GM18498 (cell line): ENCODE measurements at regions not wholly inside any gene's neighbourhood (a gene's known extent, or its start where the extent isn't known, plus 50 kb on each side); places are given as distances from the start of the nearest gene placed in this dataset.

Source experiments
- ATAC-seq: cut with Tn5 transposase; IDR thresholded peaks from one replicate; pipeline ENCODE4 v1.9.1; 2021; ENCODE audit warnings: mild to moderate bottlenecking, moderate library complexity; ENCODE audit not compliant: unreplicated experiment

DNA sequence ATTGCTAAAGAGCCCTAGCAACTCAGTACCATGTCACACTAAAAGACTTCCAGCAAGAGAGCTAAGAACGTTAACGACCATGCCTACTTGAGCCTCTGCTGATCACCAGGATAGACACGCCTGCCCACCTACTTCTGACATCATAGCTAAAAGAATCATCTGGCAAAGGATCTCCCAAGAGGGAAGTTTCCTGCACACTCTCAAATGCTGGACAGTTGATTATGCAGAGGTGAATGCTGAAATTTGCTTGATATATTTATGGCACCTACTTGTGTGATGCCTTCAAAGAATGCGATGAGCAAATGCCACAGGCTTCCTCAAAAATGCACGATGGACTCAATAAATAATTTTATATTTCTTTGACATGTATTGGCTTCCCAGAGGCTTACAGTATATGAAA lies 113.6 kb downstream of the GALC start:
- ATAC-seq = no peak

DNA sequence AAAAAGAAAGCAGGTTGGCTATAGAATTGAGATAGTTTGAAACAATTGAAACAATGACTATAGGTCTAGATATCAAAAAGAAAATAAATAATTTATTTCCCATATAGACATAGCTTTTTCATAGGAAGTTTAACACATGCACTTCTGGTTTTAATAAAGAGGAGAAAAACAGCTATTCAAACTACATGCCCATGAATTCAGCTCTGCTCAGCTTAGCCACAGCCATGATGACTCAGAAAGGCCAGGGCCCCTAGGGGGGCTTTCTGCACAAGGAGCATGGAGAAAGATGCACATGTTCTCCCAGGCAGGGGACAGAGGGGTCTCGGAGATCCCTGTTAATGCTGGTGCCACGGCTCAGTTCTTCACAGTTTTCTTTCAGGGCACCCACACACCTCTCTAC lies 114.0 kb downstream of the GALC start:
- ATAC-seq = no peak

DNA sequence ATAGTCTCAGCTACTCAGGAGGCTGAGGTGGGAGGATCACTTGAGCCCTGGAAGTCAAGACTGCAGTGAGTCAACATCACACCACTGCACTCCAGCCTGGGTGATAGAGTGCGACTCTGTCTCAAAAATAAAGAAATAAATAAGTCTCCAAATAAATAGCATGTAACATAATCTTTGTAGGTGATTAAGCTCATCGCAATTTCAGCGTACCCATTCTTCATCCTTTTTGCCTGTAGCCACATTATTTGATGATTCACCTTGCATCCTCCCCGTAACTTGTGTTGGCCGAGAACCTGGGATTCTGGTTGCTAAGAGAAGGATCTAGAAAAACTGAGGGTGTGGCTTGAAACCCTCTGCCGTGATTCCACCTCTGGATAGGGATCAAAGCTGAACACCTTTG lies 115.1 kb downstream of the GALC start:
- no peak for ATAC-seq

DNA sequence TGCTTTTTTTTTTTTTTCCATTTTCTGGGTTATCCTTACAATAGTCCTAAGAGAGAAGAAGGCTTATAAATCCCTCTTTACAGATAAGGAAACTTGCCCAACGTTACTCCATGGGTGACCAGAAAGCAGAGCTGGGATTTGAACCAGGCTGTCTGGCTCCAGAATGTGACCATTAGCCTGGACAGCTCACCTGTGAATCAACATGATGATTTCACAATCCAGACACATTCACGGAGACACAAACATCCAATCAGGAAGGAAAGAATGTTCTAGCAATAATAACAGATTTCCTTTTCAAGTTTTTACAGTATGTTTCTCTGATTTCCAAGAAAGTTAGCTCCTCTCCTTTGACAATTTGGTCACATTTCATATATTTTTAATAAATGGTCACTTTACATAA lies 118.3 kb downstream of the GALC start:
- ATAC-seq = no peak

DNA sequence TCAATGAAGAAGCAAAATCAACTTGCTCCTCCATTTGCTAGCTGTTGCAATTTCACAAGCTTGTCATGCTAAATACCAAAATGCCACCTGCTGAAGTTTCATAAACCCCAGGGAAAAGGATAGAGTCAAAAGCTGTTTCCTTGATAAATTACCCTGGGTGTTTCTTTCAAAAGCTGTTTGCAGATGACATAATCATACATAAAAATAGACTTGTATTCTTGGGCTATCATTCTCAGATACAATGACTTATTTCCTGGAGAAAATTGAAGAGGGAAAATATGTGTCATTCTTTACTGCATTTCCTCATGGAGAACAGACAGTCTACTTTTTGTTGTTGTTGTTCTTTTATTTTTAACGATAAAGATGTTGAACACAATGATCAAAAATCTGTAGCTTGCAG lies 119.2 kb downstream of the GALC start:
- ATAC-seq = no peak

DNA sequence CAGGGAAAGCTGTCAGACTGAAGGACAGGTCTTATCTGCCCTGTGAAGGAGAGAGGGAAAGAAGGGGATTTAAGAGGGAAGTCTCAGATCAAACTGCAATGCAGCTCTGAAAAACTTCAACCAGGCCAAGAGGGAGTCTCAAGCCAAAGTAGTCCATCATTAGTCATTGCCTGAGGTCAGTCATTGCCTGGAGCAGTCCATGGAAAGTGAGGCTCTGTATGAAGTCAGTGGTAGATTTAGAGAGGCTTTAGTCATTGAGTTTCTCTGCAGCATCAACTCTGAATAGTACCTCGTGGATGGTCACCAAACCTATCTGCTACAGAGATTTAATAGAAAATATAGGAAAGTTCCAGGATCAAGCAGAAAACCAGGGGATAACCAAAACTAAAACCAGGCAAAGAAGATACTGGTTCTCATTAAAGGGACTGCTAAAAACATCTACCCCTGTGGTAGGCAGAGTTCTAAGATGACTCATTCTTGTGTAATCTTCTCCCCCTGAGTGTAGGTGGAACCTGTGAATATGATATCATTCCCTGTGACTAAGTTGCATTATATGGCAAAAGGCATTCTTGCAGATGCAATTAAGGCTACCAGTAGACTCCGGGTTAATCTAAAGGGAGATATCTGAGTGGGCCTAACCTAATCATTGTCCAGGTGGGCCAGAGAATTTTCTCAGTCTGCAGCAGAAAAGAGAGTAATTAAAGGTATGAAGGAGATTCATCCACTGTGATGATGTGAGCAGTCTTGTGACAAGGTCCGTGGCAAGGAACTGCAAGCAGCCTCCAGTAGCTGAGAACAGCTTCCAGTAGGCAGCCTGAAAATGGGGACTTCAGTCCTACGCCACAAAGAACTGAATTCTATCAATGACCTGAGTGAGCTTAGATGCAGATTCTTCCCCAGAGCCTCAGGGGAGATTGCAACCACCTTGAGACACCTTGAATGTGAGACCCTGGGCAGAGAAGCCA lies 123.1 kb downstream of the GALC start:
- peak; percentile 66 for ATAC-seq

DNA sequence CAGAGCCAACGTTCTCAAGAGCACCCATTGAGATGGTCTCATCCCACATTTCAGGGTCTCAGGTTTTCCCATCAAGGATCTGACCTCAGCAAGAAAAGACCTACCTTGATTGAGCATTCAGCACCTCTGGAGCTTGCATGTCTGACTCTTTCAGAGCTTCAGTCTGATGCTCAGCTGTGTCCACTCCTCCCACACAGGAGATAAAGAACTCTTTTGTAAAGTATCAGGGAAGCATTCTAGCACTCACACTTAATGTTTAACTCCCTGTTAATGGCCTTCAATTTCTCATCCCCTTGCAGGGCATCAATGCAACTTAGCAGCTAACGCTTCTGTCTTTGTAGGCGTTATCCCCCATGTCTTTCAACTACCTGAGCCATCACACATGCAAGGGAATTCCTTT lies 124.1 kb downstream of the GALC start:
- no peak for ATAC-seq

DNA sequence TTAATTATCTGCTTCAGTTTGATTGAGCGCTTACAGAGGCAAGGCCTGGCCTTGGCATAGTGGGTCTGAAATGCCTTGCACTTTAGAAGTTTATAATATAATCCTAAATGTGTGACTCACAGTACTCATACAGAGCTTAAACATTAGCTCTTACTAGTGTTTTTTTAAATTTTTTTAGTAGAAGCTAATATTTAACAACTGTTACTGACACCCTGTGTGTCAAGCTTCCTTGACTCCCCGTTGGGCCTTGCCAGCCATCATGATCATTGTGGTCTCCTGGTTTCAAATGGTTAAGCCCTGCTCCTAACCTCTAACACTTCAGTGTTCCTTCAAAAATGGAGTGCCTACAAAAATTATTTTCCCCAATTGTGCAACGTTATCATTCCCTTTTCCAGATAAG lies 126.9 kb downstream of the GALC start:
- ATAC-seq = no peak

DNA sequence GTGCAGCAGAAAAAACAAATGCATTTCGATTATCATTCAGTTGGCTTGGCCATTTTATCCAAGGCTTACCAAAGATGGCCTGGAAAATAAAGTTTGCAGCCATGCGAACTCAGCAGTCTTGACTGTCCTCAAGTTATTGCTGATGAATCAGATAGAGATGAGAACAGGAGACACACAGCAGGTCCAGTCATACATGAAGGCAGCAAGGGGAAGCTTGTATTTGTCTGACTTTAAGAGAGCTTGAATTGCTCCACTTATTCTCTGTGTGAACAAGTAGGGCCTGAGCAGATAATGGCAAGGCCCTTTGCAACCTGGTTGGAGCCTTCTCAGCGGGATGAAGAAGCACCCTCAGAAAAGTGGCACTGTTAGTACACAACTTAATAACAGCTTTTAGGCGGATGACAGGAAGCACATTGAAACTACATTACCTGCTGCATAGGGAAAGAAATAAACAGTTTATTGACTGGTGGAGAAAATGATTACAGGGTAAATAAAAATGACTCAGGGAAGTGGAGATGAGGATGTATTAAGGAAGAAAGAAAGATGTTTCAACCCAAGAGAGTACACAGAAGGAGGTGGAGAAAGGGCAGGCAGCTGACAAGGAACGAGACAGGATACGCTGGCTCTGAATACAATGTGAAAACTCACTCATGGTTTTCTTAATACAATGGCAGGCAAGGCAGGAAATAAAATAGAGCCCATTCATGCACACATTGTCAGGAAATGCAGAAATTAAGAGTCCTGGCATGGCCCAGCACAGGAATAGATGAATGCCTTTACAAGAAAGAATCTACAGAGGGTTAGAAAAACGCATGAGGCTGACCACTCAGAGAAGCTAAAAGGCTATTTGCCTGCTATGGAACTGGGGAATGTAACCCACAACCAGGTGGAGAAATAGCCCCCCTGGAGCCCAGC lies 128.4 kb downstream of the GALC start:
- no peak for ATAC-seq

DNA sequence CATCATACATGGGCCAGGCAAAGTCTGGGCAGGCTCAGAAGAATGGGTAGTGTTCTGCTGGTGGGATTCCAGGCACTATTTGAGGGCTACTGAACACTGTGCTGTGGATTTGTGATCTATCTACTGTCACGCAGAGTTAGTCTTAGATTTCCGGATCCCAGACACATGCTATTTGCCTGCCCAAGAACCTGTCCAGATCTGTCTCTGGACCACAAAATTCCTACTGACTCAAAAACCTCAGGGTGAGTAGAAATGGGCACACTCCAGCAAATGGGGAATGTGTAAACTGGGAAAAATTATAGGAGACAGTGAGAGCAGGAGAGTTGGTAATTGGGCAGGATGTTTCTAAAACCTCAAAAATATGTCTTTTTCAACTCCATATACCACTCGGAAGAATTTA lies 129.9 kb downstream of the GALC start:
- ATAC-seq = no peak

DNA sequence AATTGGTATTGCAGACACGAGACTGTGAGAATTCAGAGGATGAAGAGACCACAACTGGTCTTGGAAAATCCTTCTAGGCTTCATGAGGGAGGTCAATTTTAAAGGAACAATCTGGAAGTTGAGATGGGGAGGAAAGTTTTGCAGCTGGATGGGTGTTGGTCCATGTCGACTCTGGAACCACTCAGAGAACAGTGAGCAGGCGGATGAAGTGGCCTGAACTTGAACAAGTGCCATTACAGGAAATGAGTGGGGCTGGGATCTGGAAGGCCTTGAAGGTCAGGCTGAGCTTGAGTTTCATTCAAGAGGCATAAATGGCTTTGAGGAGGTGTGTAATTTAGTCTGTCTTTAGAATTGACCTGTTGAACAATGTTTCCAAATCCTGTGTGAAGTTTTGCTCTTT lies 140.9 kb downstream of the GALC start:
- no peak for ATAC-seq

DNA sequence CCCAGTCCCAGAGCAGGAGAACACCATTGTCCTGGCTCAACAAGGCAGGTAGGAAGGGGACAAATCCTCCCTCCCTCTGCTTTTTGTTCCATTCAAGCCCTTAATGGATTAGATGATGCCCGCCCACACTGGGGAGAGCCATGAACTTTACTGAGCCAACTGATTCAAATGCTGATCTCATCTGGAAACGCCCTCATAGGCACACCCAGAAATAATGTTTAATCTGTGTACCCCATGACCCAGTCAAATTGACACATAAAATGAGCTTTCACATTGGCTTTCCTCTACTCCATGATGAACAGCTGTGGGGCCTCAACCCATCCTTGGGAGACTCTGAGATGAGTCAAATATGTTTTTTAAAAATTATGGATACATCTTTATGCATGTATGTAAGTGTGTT lies 141.8 kb downstream of the GALC start:
- no peak for ATAC-seq

DNA sequence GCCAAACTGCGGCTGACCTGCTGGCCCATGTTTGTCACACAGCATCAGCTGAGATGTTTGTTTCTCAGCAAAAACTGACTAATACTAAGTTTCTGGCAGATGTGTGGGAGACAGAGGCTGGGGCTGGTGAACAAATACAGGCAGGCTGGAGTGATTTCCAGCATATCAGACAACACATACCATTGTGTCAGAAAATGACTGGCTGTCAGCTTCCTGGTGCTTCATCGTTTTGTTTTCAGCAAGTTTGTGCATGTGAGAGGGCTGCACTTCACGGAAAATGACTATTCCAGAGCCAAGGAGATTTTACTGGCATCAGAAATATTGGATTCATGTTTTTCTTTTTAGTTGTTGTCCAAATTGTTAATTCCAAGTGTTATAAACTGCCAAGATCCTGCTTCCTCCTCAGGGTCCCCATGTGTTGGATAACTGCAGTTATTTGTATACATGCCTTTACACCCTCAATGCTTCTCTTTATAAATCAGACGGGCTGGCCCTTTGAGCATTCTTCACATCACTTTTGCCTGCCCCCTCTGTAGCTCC lies 145.7 kb downstream of the GALC start:
- no peak for ATAC-seq

DNA sequence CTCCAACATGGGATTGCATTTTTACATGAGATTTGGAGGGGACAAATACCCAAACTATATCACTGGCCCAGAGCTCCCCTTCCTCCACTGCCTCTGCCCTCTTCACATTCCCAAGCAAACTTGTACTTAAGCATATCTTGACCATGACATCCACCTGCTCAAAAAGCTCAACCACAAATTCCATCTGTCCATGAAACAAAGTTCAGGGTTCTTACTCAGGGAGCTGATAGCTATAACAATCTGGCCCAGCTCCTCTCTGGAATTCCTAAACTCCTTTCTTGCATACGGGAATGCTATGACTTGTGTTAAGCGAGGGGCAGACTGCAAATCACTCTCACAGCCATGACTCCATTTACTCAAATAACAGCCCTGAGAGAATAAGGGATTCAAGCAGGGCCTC lies 152.1 kb downstream of the GALC start:
- ATAC-seq = no peak

DNA sequence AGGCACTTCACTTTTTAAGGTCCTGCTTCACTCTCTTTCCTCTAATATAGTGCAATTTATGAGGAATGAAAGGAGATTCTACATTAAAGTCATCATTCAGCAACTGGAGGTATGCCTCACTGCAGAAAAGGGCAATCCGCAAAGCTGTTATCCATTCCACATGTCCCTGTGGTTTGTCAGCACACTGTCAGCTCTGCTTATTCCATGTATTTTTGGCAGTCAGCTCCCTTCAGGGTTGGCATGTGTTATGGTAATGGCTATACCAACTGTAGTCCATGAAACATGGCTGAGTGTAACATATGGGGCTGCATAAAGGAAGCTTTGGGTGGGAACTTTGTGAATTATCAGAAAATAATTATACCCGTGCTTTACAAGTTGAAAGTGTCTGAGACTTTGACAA lies 154.1 kb downstream of the GALC start:
- no peak for ATAC-seq

DNA sequence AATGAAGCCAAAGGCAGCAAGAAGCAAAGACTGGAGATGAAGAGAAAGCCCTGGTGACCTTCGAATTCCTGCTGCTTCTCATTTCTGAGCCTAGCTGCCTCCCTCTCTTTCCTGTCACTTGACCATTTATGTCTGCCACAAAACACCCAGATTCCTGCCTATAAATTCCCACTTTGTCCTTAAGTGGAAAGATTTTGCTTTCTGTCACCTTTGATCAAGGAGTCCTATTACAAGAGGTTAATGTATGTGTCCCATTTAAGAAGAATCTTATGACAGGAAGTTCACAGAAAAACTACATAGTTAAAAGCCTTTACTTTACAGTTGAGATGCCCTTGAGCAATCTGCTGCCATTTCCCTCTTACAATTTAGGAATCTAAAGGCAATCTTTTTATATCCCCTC lies 155.7 kb downstream of the GALC start:
- no peak for ATAC-seq

DNA sequence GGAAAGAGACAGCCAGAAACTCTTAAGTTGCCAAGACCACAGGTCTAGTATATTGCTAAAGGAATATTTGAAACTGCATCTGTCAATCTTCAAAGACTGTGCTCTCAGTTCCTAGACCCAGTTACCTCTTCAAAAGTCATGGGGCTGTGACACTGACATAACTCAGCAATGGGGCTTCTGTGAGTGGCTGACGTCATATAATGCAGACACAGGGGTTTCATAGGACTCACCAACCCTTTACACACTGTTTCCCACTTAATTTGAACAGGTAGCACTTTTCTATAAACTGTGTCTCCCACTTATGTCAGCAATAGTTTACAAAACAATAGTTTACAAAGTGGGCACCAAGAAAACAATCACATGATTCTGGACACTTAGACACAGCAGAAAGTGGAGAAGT lies 158.4 kb downstream of the GALC start:
- ATAC-seq = no peak

DNA sequence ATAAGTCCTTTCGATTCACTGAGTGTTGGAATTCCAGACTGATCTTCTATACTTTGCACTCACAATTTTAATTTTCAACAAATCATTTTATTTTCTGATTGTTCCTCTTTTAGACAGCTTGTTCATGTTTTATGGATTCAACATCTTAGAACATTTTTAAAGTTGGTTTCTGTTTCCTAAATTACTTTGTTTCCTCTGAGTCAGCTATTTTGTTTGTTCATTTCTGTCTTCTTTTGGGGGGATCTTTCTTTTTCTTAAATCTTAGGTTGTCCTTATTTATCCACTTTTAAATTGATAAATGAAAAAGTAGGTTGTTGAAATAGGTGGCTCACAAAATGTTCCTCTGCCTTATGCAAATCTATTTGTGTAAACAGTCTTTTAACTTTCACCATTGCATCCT lies 160.0 kb downstream of the GALC start:
- ATAC-seq = no peak

DNA sequence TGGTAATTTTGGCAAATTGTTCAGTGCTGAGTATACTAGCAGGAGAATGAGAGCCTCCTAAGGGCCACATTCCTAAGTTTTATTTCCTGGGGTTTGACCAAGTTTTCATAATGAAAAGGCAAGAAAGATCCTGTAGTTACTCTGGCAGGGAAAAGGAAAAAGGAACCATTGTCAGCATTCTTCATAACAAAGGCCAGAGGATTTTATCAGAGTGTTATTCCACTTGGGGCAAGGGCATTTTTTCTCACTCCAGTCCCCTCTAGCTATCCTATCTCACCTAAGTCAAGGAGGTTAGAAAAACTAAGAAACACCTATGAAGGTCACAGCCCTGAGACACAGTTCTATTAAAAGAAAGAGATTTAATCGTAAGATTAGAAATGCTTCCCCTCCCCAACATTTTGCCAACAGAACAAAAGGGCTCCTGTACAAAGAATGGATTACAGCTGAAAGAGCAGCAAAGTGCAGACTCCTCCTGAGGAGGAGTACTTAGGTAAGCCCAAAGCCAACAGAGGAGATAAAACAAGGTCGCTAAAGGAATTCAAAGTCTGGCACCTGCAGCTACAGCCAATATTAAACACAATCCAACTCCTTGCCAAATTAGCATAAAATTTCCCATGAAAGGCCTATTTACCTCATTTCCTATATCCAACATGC lies 162.4 kb downstream of the GALC start:
- no peak for ATAC-seq

DNA sequence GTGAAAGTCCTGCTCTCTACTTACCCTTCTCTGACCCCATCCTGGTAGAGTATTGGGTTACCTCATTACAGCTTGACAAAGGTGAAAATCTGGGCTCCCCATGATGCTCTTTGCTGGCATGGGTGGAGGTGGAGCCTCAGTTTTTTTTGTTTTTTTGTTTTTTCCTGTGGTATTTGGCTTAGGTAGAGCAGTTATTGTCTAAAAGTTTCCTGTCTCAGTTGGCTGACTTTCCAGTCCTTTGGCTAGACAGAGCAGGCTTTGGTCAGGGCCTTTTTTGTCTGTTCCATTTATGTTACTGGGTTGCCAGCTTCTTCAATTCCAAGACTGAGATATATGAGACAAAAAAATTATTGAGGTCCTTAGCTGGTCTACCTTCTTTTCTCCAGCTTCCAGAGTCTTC lies 163.4 kb downstream of the GALC start:
- no peak for ATAC-seq

DNA sequence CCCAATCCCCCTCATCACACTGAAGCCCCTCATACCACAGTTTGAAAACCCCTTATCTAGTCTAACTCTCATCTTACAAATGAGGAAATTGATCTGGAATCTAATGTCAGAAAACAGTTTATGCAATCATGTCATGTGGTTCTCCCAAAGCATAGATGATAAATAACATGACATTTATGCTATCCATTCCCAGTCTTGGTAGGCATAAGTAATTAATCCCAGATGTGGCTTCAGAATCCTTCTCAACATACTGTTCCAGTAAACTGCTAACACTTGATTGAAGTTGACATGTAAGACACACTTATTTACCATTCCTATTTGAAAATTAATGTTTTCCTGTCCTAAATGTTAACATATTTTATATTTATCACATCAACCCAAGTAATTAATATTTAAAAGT lies 168.7 kb downstream of the GALC start:
- ATAC-seq = no peak
